HCT116 (cell line): ENCODE measurements at regions not wholly inside any gene's neighbourhood (a gene's known extent, or its start where the extent isn't known, plus 50 kb on each side); places are given as distances from the start of the nearest gene placed in this dataset.

ENCODE experiments used
- ATAC-seq: fragments of 200-7000 bp; cut with Tn5 transposase; 2 replicates; pipeline ENCODE4 v1.9.1; 2020; ENCODE audit warnings: mild to moderate bottlenecking, moderate library complexity
- BruUV-seq: library from RNA; stranded (reverse); fragments of 400-500 nt; replicated peaks from 2 replicates; lab custom pipeline; 2021; lab: Mats Ljungman, UMichigan
- CTCF ChIA-PET: fragments of 300-600 bp; sonication (Branson Sonifier 250); formaldehyde crosslinking; loops from one replicate; lab custom pipeline; 2021; ENCODE audit warnings: antibody characterized with exemption; lab: Charles Lee
- POLR2A ChIA-PET: fragments of 300-600, 350-600 bp; sonication (Branson Sonifier 250); formaldehyde crosslinking; loops from one replicate; lab custom pipeline; 2021; ENCODE audit warnings: antibody characterized with exemption; lab: Charles Lee
- RAD21 ChIA-PET, 2 experiments: fragments of 300-600 bp; sonication (Branson Sonifier 250); formaldehyde crosslinking; loops; one replicate each; lab custom pipeline; 2023; ENCODE audit warnings: low total read pairs in 2 of 2; ENCODE audit not compliant: uncharacterized antibody in 2 of 2, unreplicated experiment in 2 of 2, low non-redundant PET in 1 of 2; lab: Charles Lee
- DNase-seq: peaks from one replicate; pipeline ENCODE4 v3.0.0-alpha.2; 2010; ENCODE audit warnings: low read depth, low spot score
- H2AFZ ChIP-seq: fragments of 200-600 bp; shearing (Covaris generic), sonication (generic); 2 replicates; pipeline ENCODE4 v1.6.1; 2017; ENCODE audit warnings: low read depth, mixed run types, mixed read lengths, antibody characterized with exemption, low read length; ENCODE audit not compliant: poor library complexity, severe bottlenecking
- H3K27ac ChIP-seq: 2 replicates; pipeline ENCODE4 v1.5.1; 2012; ENCODE audit warnings: low read depth, low read length
- H3K27me3 ChIP-seq: fragments of 200-600 bp; sonication (generic); 2 replicates; pipeline ENCODE4 v1.6.1; 2016; ENCODE audit warnings: mixed run types, low read length, mixed read lengths; ENCODE audit not compliant: insufficient read depth
- H3K36me3 ChIP-seq, 2 experiments: fragments of 200-500 bp in 1 of 2; fragments of 200-600 bp in 1 of 2; sonication (Bioruptor generic) in 1 of 2; sonication (generic) in 1 of 2; 2 replicates each; pipeline versions ENCODE4 v1.5.1 to v1.6.1; 2014 to 2016; ENCODE audit warnings: low read length in 2 of 2, inconsistent platforms in 1 of 2, mixed read lengths in 1 of 2, mixed run types in 1 of 2; ENCODE audit not compliant: insufficient read depth in 2 of 2, control insufficient read depth in 1 of 2
- H3K4me1 ChIP-seq, 2 experiments: fragments of 200-600 bp in 1 of 2; sonication (generic) in 1 of 2; 2 replicates each; pipeline versions ENCODE4 v1.5.1 to v1.6.1; 2012 to 2017; ENCODE audit warnings: low read length in 2 of 2, inconsistent platforms in 1 of 2, mild to moderate bottlenecking in 1 of 2, mixed read lengths in 1 of 2, mixed run types in 1 of 2, moderate library complexity in 1 of 2; ENCODE audit not compliant: insufficient read depth in 2 of 2, control insufficient read depth in 1 of 2
- H3K4me2 ChIP-seq: fragments of 200-600 bp; sonication (generic); 2 replicates; pipeline ENCODE4 v1.6.1; 2017; ENCODE audit warnings: mixed run types, low read length, mixed read lengths
- H3K4me3 ChIP-seq, 2 experiments: fragments of 200-600 bp in 1 of 2; sonication (generic) in 1 of 2; replicated peaks in 1 of 2; 2 replicates each; pipeline ENCODE4 v1.5.1; 2011 to 2016; ENCODE audit warnings: low read length in 2 of 2, control low read depth in 1 of 2, low read depth in 1 of 2, mild to moderate bottlenecking in 1 of 2, mixed read lengths in 1 of 2, mixed run types in 1 of 2
- H3K79me2 ChIP-seq: fragments of 200-600 bp; sonication (generic); 2 replicates; pipeline ENCODE4 v1.6.1; 2017; ENCODE audit warnings: mild to moderate bottlenecking, mixed run types, low read length, moderate library complexity, mixed read lengths; ENCODE audit not compliant: insufficient read depth
- H3K9ac ChIP-seq: fragments of 200-600 bp; sonication (generic); 2 replicates; pipeline ENCODE4 v1.6.1; 2016; ENCODE audit warnings: low read length, mixed read lengths
- H3K9me2 ChIP-seq: fragments of 200-600 bp; sonication (generic), shearing (Covaris generic); 2 replicates; pipeline ENCODE4 v1.6.1; 2017; ENCODE audit warnings: mixed run types, mild to moderate bottlenecking, moderate library complexity; ENCODE audit not compliant: insufficient read depth
- H3K9me3 ChIP-seq, 2 experiments: fragments of 200-500 bp in 1 of 2; fragments of 200-600 bp in 1 of 2; sonication (Bioruptor generic) in 1 of 2; sonication (generic) in 1 of 2; 2 replicates each; pipeline ENCODE4 v1.6.1; 2014 to 2017; ENCODE audit warnings: low read length in 2 of 2, mixed read lengths in 2 of 2, inconsistent platforms in 1 of 2, low read depth in 1 of 2, mild to moderate bottlenecking in 1 of 2, mixed run types in 1 of 2, moderate library complexity in 1 of 2; ENCODE audit not compliant: control insufficient read depth in 1 of 2, insufficient read depth in 1 of 2
- H4K20me1 ChIP-seq: fragments of 200-600 bp; sonication (generic), shearing (Covaris generic); 2 replicates; pipeline ENCODE4 v1.6.1; 2017; ENCODE audit warnings: mixed run types, mild to moderate bottlenecking, moderate library complexity; ENCODE audit not compliant: insufficient read depth
- CEBPB ChIP-seq: IDR thresholded peaks from 2 replicates; pipeline ENCODE4 v1.6.1; 2012; ENCODE audit warnings: low read depth
- ELF1 ChIP-seq: IDR thresholded peaks from 2 replicates; pipeline ENCODE4 v1.6.1; 2012; ENCODE audit warnings: low read depth, borderline replicate concordance
- FOSL1 ChIP-seq: IDR thresholded peaks from 2 replicates; pipeline ENCODE4 v1.6.1; 2012; ENCODE audit warnings: low read depth
- POLR2A ChIP-seq: IDR thresholded peaks from 2 replicates; pipeline ENCODE4 v1.7.0; 2011; ENCODE audit warnings: borderline replicate concordance; ENCODE audit not compliant: insufficient read depth, insufficient read length; ENCODE audit errors: extremely low read depth
- POLR2AphosphoS5 ChIP-seq: IDR thresholded peaks from 2 replicates; pipeline ENCODE4 v1.6.1; 2011; ENCODE audit warnings: mild to moderate bottlenecking, low read depth, low read length, moderate library complexity
- SP1 ChIP-seq: IDR thresholded peaks from 2 replicates; pipeline ENCODE4 v1.6.1; 2012; ENCODE audit warnings: low read depth
- TCF7L2 ChIP-seq: IDR thresholded peaks from 2 replicates; pipeline ENCODE4 v1.7.0; 2011; ENCODE audit warnings: borderline replicate concordance, inconsistent platforms; ENCODE audit not compliant: insufficient read depth, insufficient read length; ENCODE audit errors: extremely low read depth
- ZFX ChIP-seq: fragments of 450-650 bp; IDR thresholded peaks from 2 replicates; pipeline ENCODE4 v1.6.1; 2017
- intact Hi-C: fragments of 100-400 bp; cut with micrococcal nuclease; formaldehyde crosslinking; loops from 2 replicates; pipeline ENCODE4 v1.10.0; 2022
- TF ChIP-seq, protein P1 (sequence below), 3 experiments: fragments of 200-600 bp in 1 of 3; sonication (generic) in 1 of 3; IDR thresholded peaks in 2 of 3; conservative IDR thresholded peaks in 1 of 3; 2 replicates each; pipeline ENCODE4 v1.5.1; 2012 to 2017; ENCODE audit warnings: low read depth in 2 of 3, low read length in 2 of 3, antibody characterized with exemption in 1 of 3, borderline replicate concordance in 1 of 3, control low read depth in 1 of 3, mild to moderate bottlenecking in 1 of 3, mixed read lengths in 1 of 3, mixed run types in 1 of 3, moderate library complexity in 1 of 3; ENCODE audit not compliant: insufficient read depth in 1 of 3
- TF ChIP-seq, protein P2 (sequence below): IDR thresholded peaks from 2 replicates; pipeline ENCODE4 v1.6.1; 2012

GRCh38 chr2:13030606-13031005, 313.9 kb downstream of the TRIB2 start:
- DNase-seq (no peak), ATAC-seq (no peak)
- CTCF ChIA-PET = interaction anchor here (0.7 kb wide), 1 partner anchor 17 kb away, joined by 3 read pairs; no protein-coding TSS in a partner anchor
- Histone ChIP-seq H3K4me3 (no peak overlapping the region), H3K4me2 (no peak overlapping the region), H3K9ac (no peak overlapping the region), H3K27me3 (no peaks in the 10 kb centered on the region), H3K27ac (no peak overlapping the region), H3K9me2 (no peaks in the 10 kb centered on the region), H3K36me3 (no peaks in the 10 kb centered on the region), H4K20me1 (no peaks in the 10 kb centered on the region; the same call in 1 of the 2 replicates), H3K9me3 (no peaks in the 10 kb centered on the region), H2AFZ (no peak overlapping the region), H3K4me1 (no peaks in the 10 kb centered on the region), H3K79me2 (no peaks in the 10 kb centered on the region)
- POLR2A ChIA-PET = no interaction called here
- no TSS peak for BruUV-seq
- RAD21 ChIA-PET = no interaction called here
- intact Hi-C loops = no loop called here
- TF ChIP-seq FOSL1 (no peak), TCF7L2 (no peak), CEBPB (no peak), SP1 (no peak), ZFX (no peak), POLR2AphosphoS5 (no peak), POLR2A (no peak), ELF1 (no peak)
- TF ChIP-seq, protein P1, sequence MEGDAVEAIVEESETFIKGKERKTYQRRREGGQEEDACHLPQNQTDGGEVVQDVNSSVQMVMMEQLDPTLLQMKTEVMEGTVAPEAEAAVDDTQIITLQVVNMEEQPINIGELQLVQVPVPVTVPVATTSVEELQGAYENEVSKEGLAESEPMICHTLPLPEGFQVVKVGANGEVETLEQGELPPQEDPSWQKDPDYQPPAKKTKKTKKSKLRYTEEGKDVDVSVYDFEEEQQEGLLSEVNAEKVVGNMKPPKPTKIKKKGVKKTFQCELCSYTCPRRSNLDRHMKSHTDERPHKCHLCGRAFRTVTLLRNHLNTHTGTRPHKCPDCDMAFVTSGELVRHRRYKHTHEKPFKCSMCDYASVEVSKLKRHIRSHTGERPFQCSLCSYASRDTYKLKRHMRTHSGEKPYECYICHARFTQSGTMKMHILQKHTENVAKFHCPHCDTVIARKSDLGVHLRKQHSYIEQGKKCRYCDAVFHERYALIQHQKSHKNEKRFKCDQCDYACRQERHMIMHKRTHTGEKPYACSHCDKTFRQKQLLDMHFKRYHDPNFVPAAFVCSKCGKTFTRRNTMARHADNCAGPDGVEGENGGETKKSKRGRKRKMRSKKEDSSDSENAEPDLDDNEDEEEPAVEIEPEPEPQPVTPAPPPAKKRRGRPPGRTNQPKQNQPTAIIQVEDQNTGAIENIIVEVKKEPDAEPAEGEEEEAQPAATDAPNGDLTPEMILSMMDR (IDR thresholded peaks at IDR 0.05 in 2 of 3, conservative IDR thresholded peaks at IDR 0.05 in 1 of 3; ENCODE audit: borderline replicate concordance in 1 of 3, insufficient read depth in 1 of 3, low read depth in 2 of 3, low read length in 2 of 3) = no peak
- TF ChIP-seq, protein P2, sequence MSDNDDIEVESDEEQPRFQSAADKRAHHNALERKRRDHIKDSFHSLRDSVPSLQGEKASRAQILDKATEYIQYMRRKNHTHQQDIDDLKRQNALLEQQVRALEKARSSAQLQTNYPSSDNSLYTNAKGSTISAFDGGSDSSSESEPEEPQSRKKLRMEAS = no peak
